Fibroblast of lung (primary cell): ENCODE measurements at regions not wholly inside any gene's neighbourhood (a gene's known extent, or its start where the extent isn't known, plus 50 kb on each side); places are given as distances from the start of the nearest gene placed in this dataset.

Experiments
- DNase-seq, 2 donors: peaks; one replicate each; pipeline versions ENCODE4 v3.0.0 to v3.0.0-alpha.2; 2010; ENCODE audit warnings: low read depth in 2 of 2
- H2AFZ ChIP-seq: 2 replicates; pipeline ENCODE4 v1.5.1; 2012; ENCODE audit warnings: low read length, control low read depth, inconsistent platforms
- H3K27ac ChIP-seq: 2 replicates; pipeline ENCODE4 v1.5.1; 2011; ENCODE audit warnings: low read length, control low read depth; ENCODE audit not compliant: insufficient read depth
- H3K27me3 ChIP-seq: 2 replicates; pipeline ENCODE4 v1.5.1; 2011; ENCODE audit warnings: mild to moderate bottlenecking, low read length; ENCODE audit not compliant: control insufficient read depth, insufficient read depth
- H3K36me3 ChIP-seq: 2 replicates; pipeline ENCODE4 v1.5.1; 2011; ENCODE audit warnings: low read length; ENCODE audit not compliant: control insufficient read depth, insufficient read depth
- H3K4me1 ChIP-seq: 2 replicates; pipeline ENCODE4 v1.5.1; 2011; ENCODE audit warnings: low read length; ENCODE audit not compliant: control insufficient read depth, insufficient read depth; ENCODE audit errors: extremely low read depth
- H3K4me2 ChIP-seq: 2 replicates; pipeline ENCODE4 v1.5.1; 2011; ENCODE audit warnings: low read length, control low read depth; ENCODE audit not compliant: insufficient read depth; ENCODE audit errors: extremely low read depth
- H3K4me3 ChIP-seq, 4 experiments: fragments of 200-600 bp in 1 of 4; sonication (generic) in 1 of 4; replicated peaks in 1 of 4; 2 replicates each; pipeline ENCODE4 v1.5.1; 2011 to 2016; ENCODE audit warnings: low read length in 4 of 4, low read depth in 3 of 4, mild to moderate bottlenecking in 3 of 4, control low read depth in 2 of 4, inconsistent platforms in 1 of 4, mixed read lengths in 1 of 4; ENCODE audit not compliant: insufficient read depth in 1 of 4; ENCODE audit errors: control extremely low read depth in 1 of 4
- H3K79me2 ChIP-seq: 2 replicates; pipeline ENCODE4 v1.5.1; 2012; ENCODE audit warnings: mild to moderate bottlenecking, low read length, inconsistent platforms; ENCODE audit not compliant: control insufficient read depth, insufficient read depth
- H3K9ac ChIP-seq: 2 replicates; pipeline ENCODE4 v1.5.1; 2011; ENCODE audit warnings: mild to moderate bottlenecking, low read length, control low read depth; ENCODE audit not compliant: insufficient read depth
- H3K9me3 ChIP-seq: 2 replicates; pipeline ENCODE4 v1.5.1; 2012; ENCODE audit warnings: low read depth, low read length; ENCODE audit not compliant: control insufficient read depth, insufficient read depth
- H4K20me1 ChIP-seq: 2 replicates; pipeline ENCODE4 v1.5.1; 2011; ENCODE audit warnings: low read length; ENCODE audit not compliant: control insufficient read depth, insufficient read depth; ENCODE audit errors: extremely low read depth
- EZH2 ChIP-seq: IDR thresholded peaks from 2 replicates; pipeline ENCODE4 v1.5.1; 2012; ENCODE audit warnings: low read length, control low read depth, mild to moderate bottlenecking; ENCODE audit errors: missing control alignments
- TF ChIP-seq, protein P1 (sequence below), 2 donors: IDR thresholded peaks in 1 of 2; conservative IDR thresholded peaks in 1 of 2; 1 replicate in 1 of 2; 2 replicates in 1 of 2; pipeline ENCODE4 v1.5.1; 2011 to 2012; ENCODE audit warnings: low read length in 2 of 2, control low read depth in 1 of 2, inconsistent platforms in 1 of 2, low read depth in 1 of 2, mild to moderate bottlenecking in 1 of 2

- DNase-seq: no peak
Observed at GRCh38 chr13:82850644-82851043, 1031.6 kb downstream of the SLITRK1 start.

GRCh38 chr13:82848766-82849165 is 1033.5 kb downstream of the SLITRK1 start:
- H3K9me3 ChIP-seq: no peaks in the 10 kb centered on the region
- H3K9ac ChIP-seq: no peak overlapping the region
- no peaks in the 10 kb centered on the region for H3K36me3 ChIP-seq
- TF ChIP-seq, protein P1, sequence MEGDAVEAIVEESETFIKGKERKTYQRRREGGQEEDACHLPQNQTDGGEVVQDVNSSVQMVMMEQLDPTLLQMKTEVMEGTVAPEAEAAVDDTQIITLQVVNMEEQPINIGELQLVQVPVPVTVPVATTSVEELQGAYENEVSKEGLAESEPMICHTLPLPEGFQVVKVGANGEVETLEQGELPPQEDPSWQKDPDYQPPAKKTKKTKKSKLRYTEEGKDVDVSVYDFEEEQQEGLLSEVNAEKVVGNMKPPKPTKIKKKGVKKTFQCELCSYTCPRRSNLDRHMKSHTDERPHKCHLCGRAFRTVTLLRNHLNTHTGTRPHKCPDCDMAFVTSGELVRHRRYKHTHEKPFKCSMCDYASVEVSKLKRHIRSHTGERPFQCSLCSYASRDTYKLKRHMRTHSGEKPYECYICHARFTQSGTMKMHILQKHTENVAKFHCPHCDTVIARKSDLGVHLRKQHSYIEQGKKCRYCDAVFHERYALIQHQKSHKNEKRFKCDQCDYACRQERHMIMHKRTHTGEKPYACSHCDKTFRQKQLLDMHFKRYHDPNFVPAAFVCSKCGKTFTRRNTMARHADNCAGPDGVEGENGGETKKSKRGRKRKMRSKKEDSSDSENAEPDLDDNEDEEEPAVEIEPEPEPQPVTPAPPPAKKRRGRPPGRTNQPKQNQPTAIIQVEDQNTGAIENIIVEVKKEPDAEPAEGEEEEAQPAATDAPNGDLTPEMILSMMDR (conservative IDR thresholded peaks at IDR 0.05 in 1 of 2, IDR thresholded peaks at IDR 0.05 in 1 of 2; ENCODE audit: low read depth in 1 of 2, low read length in 2 of 2): no peak
- TF ChIP-seq EZH2: no peak
- no peaks in the 10 kb centered on the region for H3K27me3 ChIP-seq
- DNase-seq: no peak
- H3K79me2 ChIP-seq: no peaks in the 10 kb centered on the region
- no peak overlapping the region for H3K4me3 ChIP-seq
- H3K27ac ChIP-seq: no peak overlapping the region
- no peak overlapping the region for H3K4me2 ChIP-seq
- no peaks in the 10 kb centered on the region for H4K20me1 ChIP-seq
- H3K4me1 ChIP-seq: no peaks in the 10 kb centered on the region
- no peak overlapping the region for H2AFZ ChIP-seq

More at GRCh38 chr13:82850644-82851043, 1031.6 kb downstream of the SLITRK1 start:
- Histone ChIP-seq H3K27me3 (no peaks in the 10 kb centered on the region), H3K9me3 (no peaks in the 10 kb centered on the region), H2AFZ (no peak overlapping the region), H4K20me1 (no peaks in the 10 kb centered on the region), H3K36me3 (no peaks in the 10 kb centered on the region), H3K4me3 (no peak overlapping the region), H3K4me2 (no peak overlapping the region), H3K4me1 (no peaks in the 10 kb centered on the region), H3K79me2 (no peaks in the 10 kb centered on the region), H3K27ac (no peak overlapping the region), H3K9ac (no peak overlapping the region)
- TF ChIP-seq EZH2: no peak
- TF ChIP-seq, protein P1 (conservative IDR thresholded peaks at IDR 0.05 in 1 of 2, IDR thresholded peaks at IDR 0.05 in 1 of 2; ENCODE audit: low read depth in 1 of 2, low read length in 2 of 2): no peak

DNA sequence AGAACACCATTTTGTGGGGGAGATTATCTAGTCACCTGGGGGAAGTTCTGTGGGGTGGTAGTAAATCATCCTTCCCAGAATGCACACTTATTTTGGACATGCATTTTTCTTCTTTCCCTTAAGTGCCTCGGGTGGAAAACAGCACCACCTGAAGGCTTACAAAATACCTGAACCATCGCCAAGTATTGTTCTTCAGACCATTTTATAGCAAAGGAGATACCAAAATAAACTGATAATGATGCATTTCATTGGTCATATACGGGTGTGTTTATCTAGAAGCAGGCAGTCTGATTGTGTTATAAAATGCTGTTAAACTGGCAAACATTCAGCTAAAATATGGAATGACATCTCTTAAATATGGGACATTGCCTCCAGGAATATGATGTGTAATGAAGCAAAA is 1034.7 kb downstream of the SLITRK1 start:
- no peak for DNase-seq
- H3K9ac ChIP-seq: no peak overlapping the region
- no peak overlapping the region for H3K4me2 ChIP-seq
- TF ChIP-seq EZH2: no peak
- TF ChIP-seq, protein P1 (conservative IDR thresholded peaks at IDR 0.05 in 1 of 2, IDR thresholded peaks at IDR 0.05 in 1 of 2; ENCODE audit: low read depth in 1 of 2, low read length in 2 of 2): no peak
- no peaks in the 10 kb centered on the region for H3K9me3 ChIP-seq
- H2AFZ ChIP-seq: no peak overlapping the region
- no peaks in the 10 kb centered on the region for H4K20me1 ChIP-seq
- H3K4me1 ChIP-seq: no peaks in the 10 kb centered on the region
- H3K27me3 ChIP-seq: no peaks in the 10 kb centered on the region
- H3K4me3 ChIP-seq: no peak overlapping the region
- H3K36me3 ChIP-seq: no peaks in the 10 kb centered on the region
- H3K27ac ChIP-seq: no peak overlapping the region
- no peaks in the 10 kb centered on the region for H3K79me2 ChIP-seq
